Stomach (tissue), 8 donors: ENCODE measurements at regions not wholly inside any gene's neighbourhood (a gene's known extent, or its start where the extent isn't known, plus 50 kb on each side); places are given as distances from the start of the nearest gene placed in this dataset.
"Not testable (repeated sequence)": the region's sequence is repeated elsewhere in the genome, so short reads cannot be mapped to it uniquely, and the experiment has no call there.

Source experiments
- DNase-seq, 2 donors: peaks; one replicate each; pipeline versions ENCODE4 v3.0.0 to v3.0.0-alpha.2; 2013 to 2019
- H3K27ac ChIP-seq, 5 donors: fragments of 200-600 bp in 4 of 5; sonication (generic) in 4 of 5; one replicate each; pipeline ENCODE4 v1.5.1; 2013 to 2019; ENCODE audit warnings: mild to moderate bottlenecking in 1 of 5, moderate library complexity in 1 of 5
- H3K27me3 ChIP-seq, 3 donors: fragments of 200-600 bp; sonication (generic); one replicate each; pipeline ENCODE4 v1.5.1; 2017 to 2019; ENCODE audit warnings: mixed run types in 1 of 3
- H3K36me3 ChIP-seq, 4 donors: fragments of 200-600 bp; sonication (generic); 1 replicate in 3 of 4; 2 replicates in 1 of 4; pipeline ENCODE4 v1.5.1; 2016 to 2019
- H3K4me1 ChIP-seq, 4 donors: fragments of 200-600 bp; sonication (generic); one replicate each; pipeline ENCODE4 v1.5.1; 2016 to 2019
- H3K4me3 ChIP-seq, 4 donors: fragments of 200-600 bp; sonication (generic) in 3 of 4; one replicate each; pipeline ENCODE4 v1.5.1; 2016 to 2019; ENCODE audit warnings: mild to moderate bottlenecking in 1 of 4
- H3K9me3 ChIP-seq, 4 donors: fragments of 200-600 bp; sonication (generic); one replicate each; pipeline ENCODE4 v1.5.1; 2016 to 2019
- CTCF ChIP-seq, 7 experiments: fragments of 450-650 bp in 4 of 7; fragments of 200-600 bp in 3 of 7; sonication (generic) in 3 of 7; IDR thresholded peaks; one replicate each; pipeline ENCODE4 v1.5.1; 2016 to 2019; ENCODE audit warnings: antibody characterized with exemption in 7 of 7, control low read depth in 2 of 7, mild to moderate bottlenecking in 1 of 7
- EP300 ChIP-seq: sonication (generic); formaldehyde crosslinking; IDR thresholded peaks from one replicate; pipeline ENCODE4 v1.6.1; 2017; ENCODE audit warnings: antibody characterized with exemption
- POLR2A ChIP-seq, 4 donors: fragments of 450-650 bp; IDR thresholded peaks; one replicate each; pipeline ENCODE4 v1.6.1; 2016; ENCODE audit warnings: antibody characterized with exemption in 4 of 4, control low read depth in 2 of 4, mild to moderate bottlenecking in 1 of 4, moderate library complexity in 1 of 4
- POLR2AphosphoS5 ChIP-seq, 3 donors: sonication (generic); formaldehyde crosslinking; IDR thresholded peaks; one replicate each; pipeline ENCODE4 v1.6.1; 2016; ENCODE audit warnings: antibody characterized with exemption in 3 of 3
- WGBS, 5 donors: extraction: QIAGEN DNeasy Blood & Tissue Kit in 3 of 5; methylation state at CpG; one replicate each; pipeline versions ENCODE4 v1.1.5 to v1.1.7; 2013 to 2018; 5-methylcytosine and 5-hydroxymethylcytosine counted together
- intact Hi-C: fragments of 100-400 bp; cut with DNase I; formaldehyde crosslinking; loops from one replicate; pipeline ENCODE4 v1.15.1; 2023; ENCODE audit warnings: low total_unique reads
- donor health status: healthy with polysubstance abuse.
- donor health status: Bipolar disorder and iron deficiency.
- donor health status: healthy.

- no peaks in the 10 kb centered on the region for H3K9me3 ChIP-seq
- no peaks in the 10 kb centered on the region for H3K4me1 ChIP-seq
- no peak for TF ChIP-seq CTCF (IDR thresholded peaks at IDR 0.05)
- no peak overlapping the region for H3K4me3 ChIP-seq
- intact Hi-C loops: no loop called here
- no peaks in the 10 kb centered on the region for H3K36me3 ChIP-seq
- DNase-seq: no peak
- WGBS, 5 donors: 86 to 97% (median 88%) methylated on average over 6 of the region's 6 CpGs
- H3K27me3 ChIP-seq: no peaks in the 10 kb centered on the region
- no peak overlapping the region for H3K27ac ChIP-seq
These were observed 262.5 kb upstream of the C9orf72 start for GRCh38 chr9:27835746-27836145.

GRCh38 chr9:27836661-27837401 lies 263.6 kb upstream of the C9orf72 start:
- Histone ChIP-seq H3K36me3 (no peaks in the 10 kb centered on the region), H3K4me1 (no peaks in the 10 kb centered on the region), H3K9me3 (no peaks in the 10 kb centered on the region), H3K27me3 (no peaks in the 10 kb centered on the region), H3K4me3 (no peak overlapping the region), H3K27ac (no peak overlapping the region)
- no peak for DNase-seq
- intact Hi-C loops: no loop called here
- 69 to 73% (median 70%) methylated on average over 7 of the region's 7 CpGs for WGBS, 5 donors
- TF ChIP-seq POLR2AphosphoS5 (IDR thresholded peaks at IDR 0.05): no peak
- TF ChIP-seq EP300: no peak
- no peak for TF ChIP-seq CTCF (IDR thresholded peaks at IDR 0.05)
- no peak for TF ChIP-seq POLR2A (IDR thresholded peaks at IDR 0.05)

GRCh38 chr9:27838876-27839275 lies 265.6 kb upstream of the C9orf72 start:
- H3K9me3 ChIP-seq: no peaks in the 10 kb centered on the region
- intact Hi-C loops: no loop called here
- H3K4me3 ChIP-seq: no peak overlapping the region
- TF ChIP-seq EP300: no peak
- TF ChIP-seq CTCF (IDR thresholded peaks at IDR 0.05): no peak
- TF ChIP-seq POLR2AphosphoS5 (IDR thresholded peaks at IDR 0.05): no peak
- DNase-seq: no peak
- H3K27me3 ChIP-seq: no peaks in the 10 kb centered on the region
- H3K36me3 ChIP-seq: no peaks in the 10 kb centered on the region
- 88 to 98% (median 93%) methylated on average over 3 of the region's 3 CpGs for WGBS, 5 donors
- H3K27ac ChIP-seq: no peak overlapping the region
- H3K4me1 ChIP-seq: no peaks in the 10 kb centered on the region

- H3K4me3 ChIP-seq, H3K27me3 ChIP-seq, H3K4me1 ChIP-seq, DNase-seq, H3K27ac ChIP-seq, H3K36me3 ChIP-seq, intact Hi-C loops, H3K9me3 ChIP-seq: not testable (repeated sequence)
- 81 to 88% (median 86%) methylated on average over 1 of the region's 1 CpG for WGBS, 5 donors
These were observed 266.5 kb upstream of the C9orf72 start for GRCh38 chr9:27839767-27840166.

GRCh38 chr9:27844797-27845196 lies 271.5 kb upstream of the C9orf72 start:
- Histone ChIP-seq H3K4me3 (no peak overlapping the region), H3K4me1 (no peaks in the 10 kb centered on the region), H3K9me3 (no peaks in the 10 kb centered on the region), H3K27ac (no peak overlapping the region), H3K27me3 (no peaks in the 10 kb centered on the region), H3K36me3 (no peaks in the 10 kb centered on the region)
- TF ChIP-seq POLR2AphosphoS5 (IDR thresholded peaks at IDR 0.05) (no peak), CTCF (IDR thresholded peaks at IDR 0.05) (no peak), POLR2A (IDR thresholded peaks at IDR 0.05) (no peak), EP300 (no peak)
- no peak for DNase-seq
- intact Hi-C loops: no loop called here
- WGBS, 5 donors: 53 to 69% (median 54%) methylated on average over 1 of the region's 1 CpG
